PC-9 (cell line): ENCODE measurements at regions not wholly inside any gene's neighbourhood (a gene's known extent, or its start where the extent isn't known, plus 50 kb on each side); places are given as distances from the start of the nearest gene placed in this dataset.

Experiments
- BruUV-seq: library from RNA; stranded (reverse); fragments of 400-500 nt; replicated peaks from 2 replicates; lab custom pipeline; 2021; lab: Mats Ljungman, UMichigan
- CTCF ChIA-PET: fragments of 300-600 bp; sonication (Branson Sonifier 250); formaldehyde crosslinking; loops from one replicate; lab custom pipeline; 2022; ENCODE audit warnings: antibody characterized with exemption; lab: Charles Lee
- POLR2A ChIA-PET: fragments of 300-600 bp; sonication (Branson Sonifier 250); formaldehyde crosslinking; loops from one replicate; lab custom pipeline; 2022; ENCODE audit warnings: antibody characterized with exemption; ENCODE audit not compliant: unreplicated experiment; lab: Charles Lee
- DNase-seq, 2 experiments: peaks; one replicate each; pipeline versions ENCODE4 v3.0.0 to v3.0.0-alpha.2; 2015 to 2022; ENCODE audit warnings: mixed read lengths in 1 of 2
- H2AFZ ChIP-seq: fragments of 200-600 bp; sonication (generic); 2 replicates; pipeline ENCODE4 v1.8.1; 2017; ENCODE audit warnings: antibody characterized with exemption
- H3F3A ChIP-seq: fragments of 200-600 bp; sonication (generic); 2 replicates; pipeline ENCODE4 v1.8.1; 2017; ENCODE audit warnings: antibody characterized with exemption, mild to moderate bottlenecking, low read depth; ENCODE audit not compliant: insufficient read depth
- H3K27ac ChIP-seq: fragments of 200-600 bp; sonication (generic); 2 replicates; pipeline ENCODE4 v1.6.1; 2016; ENCODE audit warnings: mixed run types
- H3K27me3 ChIP-seq: fragments of 200-600 bp; sonication (generic); 2 replicates; pipeline ENCODE4 v1.6.1; 2016; ENCODE audit warnings: low read depth, mixed run types; ENCODE audit not compliant: insufficient read depth
- H3K36me3 ChIP-seq: fragments of 200-600 bp; sonication (generic); 2 replicates; pipeline ENCODE4 v1.6.1; 2016; ENCODE audit warnings: low read depth, mixed run types
- H3K4me1 ChIP-seq: fragments of 200-600 bp; sonication (generic); replicated peaks from 2 replicates; pipeline ENCODE4 v1.6.1; 2016; ENCODE audit warnings: mixed run types; ENCODE audit not compliant: insufficient read depth
- H3K4me2 ChIP-seq: fragments of 200-600 bp; sonication (generic); 2 replicates; pipeline ENCODE4 v1.6.1; 2017; ENCODE audit warnings: mixed run types
- H3K4me3 ChIP-seq: fragments of 200-600 bp; sonication (generic); 2 replicates; pipeline ENCODE4 v1.6.1; 2016; ENCODE audit warnings: mixed run types
- H3K79me2 ChIP-seq: fragments of 200-600 bp; sonication (generic); 2 replicates; pipeline ENCODE4 v1.6.1; 2017; ENCODE audit warnings: low read depth, mixed run types
- H3K9me2 ChIP-seq: fragments of 200-600 bp; sonication (generic); 2 replicates; pipeline ENCODE4 v1.8.1; 2017; ENCODE audit warnings: mild to moderate bottlenecking; ENCODE audit not compliant: insufficient read depth
- H3K9me3 ChIP-seq: fragments of 200-600 bp; sonication (generic); 2 replicates; pipeline ENCODE4 v1.8.1; 2016; ENCODE audit warnings: low read depth; ENCODE audit not compliant: insufficient read depth
- H4K20me1 ChIP-seq: fragments of 200-600 bp; sonication (generic); 2 replicates; pipeline ENCODE4 v1.8.1; 2017; ENCODE audit not compliant: insufficient read depth
- CTCF ChIP-seq: fragments of 200-600 bp; sonication (generic); conservative IDR thresholded peaks from 2 replicates; pipeline ENCODE4 v1.6.1; 2017; ENCODE audit warnings: mixed run types, antibody characterized with exemption, mild to moderate bottlenecking, moderate library complexity
- EZH2 ChIP-seq: fragments of 200-600 bp; sonication (generic); IDR thresholded peaks from 2 replicates; pipeline ENCODE4 v1.8.0; 2017; ENCODE audit warnings: antibody characterized with exemption, low read depth
- intact Hi-C: fragments of 100-400 bp; cut with micrococcal nuclease; formaldehyde crosslinking; loops from one replicate; pipeline ENCODE4 v1.10.0; 2022; ENCODE audit not compliant: unreplicated experiment

GRCh38 chr2:226174390-226174789, 625.2 kb downstream of the IRS1 start:
- Histone ChIP-seq H3K4me1 (no peaks in the 10 kb centered on the region), H2AFZ (no peak overlapping the region), H3K4me3 (no peak overlapping the region), H3K27ac (no peak overlapping the region), H3K79me2 (no peaks in the 10 kb centered on the region), H3F3A (no peaks in the 10 kb centered on the region), H3K9me3 (peaks cover 31% of the 10 kb centered on the region), H3K4me2 (no peak overlapping the region), H3K36me3 (no peaks in the 10 kb centered on the region), H3K27me3 (no peaks in the 10 kb centered on the region), H4K20me1 (no peaks in the 10 kb centered on the region), H3K9me2 (no peaks in the 10 kb centered on the region)
- POLR2A ChIA-PET, result no interaction called here
- CTCF ChIA-PET, result no interaction called here
- DNase-seq, result no peak
- intact Hi-C loops, result no loop called here
- TF ChIP-seq EZH2, result no peak
- no peak for TF ChIP-seq CTCF
- no TSS peak for BruUV-seq

- H4K20me1 ChIP-seq, result no peaks in the 10 kb centered on the region
- H3K4me3 ChIP-seq, result no peak overlapping the region
- TF ChIP-seq CTCF (no peak), EZH2 (no peak)
- no peaks in the 10 kb centered on the region for H3K36me3 ChIP-seq
- no peaks in the 10 kb centered on the region for H3K27me3 ChIP-seq
- no peak overlapping the region for H2AFZ ChIP-seq
- no peaks in the 10 kb centered on the region for H3K79me2 ChIP-seq
- no peaks in the 10 kb centered on the region for H3K4me1 ChIP-seq
- H3F3A ChIP-seq, result no peaks in the 10 kb centered on the region
- intact Hi-C loops, result no loop called here
- no peak overlapping the region for H3K4me2 ChIP-seq
- H3K9me3 ChIP-seq, result peaks cover 21% of the 10 kb centered on the region
- H3K27ac ChIP-seq, result no peak overlapping the region
- ChIA-PET CTCF (no interaction called here), POLR2A (interaction anchor here (0.7 kb wide), 1 partner anchor 305 kb away, joined by 4 read pairs; no protein-coding TSS in a partner anchor)
- BruUV-seq, result no TSS peak
- H3K9me2 ChIP-seq, result no peaks in the 10 kb centered on the region
- DNase-seq, result no peak
Observed at GRCh38 chr2:226172939-226173338, 626.7 kb downstream of the IRS1 start.

- no peaks in the 10 kb centered on the region for H3K4me1 ChIP-seq
- POLR2A ChIA-PET, result no interaction called here
Observed at GRCh38 chr2:226172309-226172708, 627.3 kb downstream of the IRS1 start.

More at GRCh38 chr2:226172309-226172708, 627.3 kb downstream of the IRS1 start:
- no peaks in the 10 kb centered on the region for H3F3A ChIP-seq
- no TSS peak for BruUV-seq
- H3K36me3 ChIP-seq, result no peaks in the 10 kb centered on the region
- CTCF ChIA-PET, result no interaction called here
- H3K9me2 ChIP-seq, result no peaks in the 10 kb centered on the region
- intact Hi-C loops, result no loop called here
- no peak for DNase-seq
- H3K27ac ChIP-seq, result no peak overlapping the region
- H3K27me3 ChIP-seq, result no peaks in the 10 kb centered on the region
- no peaks in the 10 kb centered on the region for H3K79me2 ChIP-seq
- no peak overlapping the region for H2AFZ ChIP-seq
- H3K4me3 ChIP-seq, result no peak overlapping the region
- H3K9me3 ChIP-seq, result peaks cover 15% of the 10 kb centered on the region
- H4K20me1 ChIP-seq, result no peaks in the 10 kb centered on the region
- H3K4me2 ChIP-seq, result no peak overlapping the region
- TF ChIP-seq CTCF (no peak), EZH2 (no peak)
